HG03469 (cell line): ENCODE measurements at regions not wholly inside any gene's neighbourhood (a gene's known extent, or its start where the extent isn't known, plus 50 kb on each side); places are given as distances from the start of the nearest gene placed in this dataset.

Source experiments
- ATAC-seq: cut with Tn5 transposase; IDR thresholded peaks from one replicate; pipeline ENCODE4 v1.9.1; 2021; ENCODE audit warnings: mild to moderate bottlenecking, moderate library complexity, moderate number of reproducible peaks; ENCODE audit not compliant: unreplicated experiment

GRCh38 chr1:214199585-214199984 is 81.4 kb upstream of the SMYD2 start:
- no peak for ATAC-seq

GRCh38 chr1:214202992-214203391 is 78.0 kb upstream of the SMYD2 start:
- ATAC-seq = no peak

GRCh38 chr1:214205053-214205452 is 75.9 kb upstream of the SMYD2 start:
- no peak for ATAC-seq

GRCh38 chr1:214208460-214208859 is 72.5 kb upstream of the SMYD2 start:
- no peak for ATAC-seq

- ATAC-seq = no peak
These were observed 71.6 kb upstream of the SMYD2 start for GRCh38 chr1:214209260-214209808.

GRCh38 chr1:214213136-214213535 is 67.8 kb upstream of the SMYD2 start:
- no peak for ATAC-seq

- no peak for ATAC-seq
These were observed 66.1 kb upstream of the SMYD2 start for GRCh38 chr1:214214851-214215250.

GRCh38 chr1:214215583-214215982 is 65.4 kb upstream of the SMYD2 start:
- no peak for ATAC-seq

- ATAC-seq = no peak
These were observed 64.9 kb upstream of the SMYD2 start for GRCh38 chr1:214216021-214216420.

- no peak for ATAC-seq
These were observed 64.2 kb upstream of the SMYD2 start for GRCh38 chr1:214216779-214217178.

GRCh38 chr1:214219902-214220301 is 61.1 kb upstream of the SMYD2 start:
- ATAC-seq = no peak

GRCh38 chr1:214220891-214221290 is 60.1 kb upstream of the SMYD2 start:
- ATAC-seq = no peak

GRCh38 chr1:214224611-214225354 is 56.2 kb upstream of the SMYD2 start:
- ATAC-seq = no peak

- no peak for ATAC-seq
These were observed 52.0 kb upstream of the SMYD2 start for GRCh38 chr1:214228976-214229375.

GRCh38 chr1:214229736-214230135 is 51.2 kb upstream of the SMYD2 start:
- no peak for ATAC-seq
